ENCODE measurements at regions not wholly inside any gene's neighbourhood (a gene's known extent, or its start where the extent isn't known, plus 50 kb on each side); places are given as distances from the start of the nearest gene placed in this dataset.

DNA sequence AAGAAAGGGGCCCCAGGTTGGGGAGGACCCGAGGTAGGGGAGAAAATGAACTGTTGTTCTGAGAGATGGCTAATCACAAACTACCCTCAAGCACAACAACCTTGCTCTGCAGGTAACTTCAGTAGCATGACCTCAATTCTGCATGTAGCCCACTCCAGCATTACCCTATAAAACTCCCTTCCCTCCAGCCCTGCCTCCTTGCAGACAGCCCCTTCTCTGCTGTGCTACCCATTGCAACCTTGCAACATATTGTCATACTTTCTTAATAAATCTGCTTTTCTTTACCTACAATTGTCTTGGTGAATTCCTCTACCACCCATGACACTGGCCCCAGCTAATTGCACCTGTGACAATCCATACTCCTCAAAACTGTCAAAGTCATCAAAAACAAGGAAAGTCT lies 428.9 kb downstream of the MATN1 start:
- no peak for DNase-seq (ENCODE audit: low spot score)

DNA sequence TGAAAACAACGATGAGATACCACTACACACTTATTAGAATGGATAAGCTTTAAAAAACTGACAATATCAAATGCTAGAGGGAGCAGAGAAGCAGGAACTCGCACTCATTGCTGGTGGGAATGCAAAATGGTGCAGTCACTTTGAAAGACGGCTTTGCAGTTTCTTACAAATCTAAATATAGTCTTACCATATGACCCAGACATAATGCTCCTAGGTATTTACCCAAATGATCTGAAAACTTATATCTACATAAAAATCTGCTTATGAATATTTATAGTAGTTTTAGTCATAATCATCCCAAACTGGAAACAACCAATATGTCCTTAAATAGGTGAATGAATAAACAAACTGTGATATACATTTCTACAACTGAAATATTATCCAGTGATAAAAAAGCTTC lies 430.9 kb downstream of the MATN1 start:
- no peak for DNase-seq (ENCODE audit: low spot score)

DNA sequence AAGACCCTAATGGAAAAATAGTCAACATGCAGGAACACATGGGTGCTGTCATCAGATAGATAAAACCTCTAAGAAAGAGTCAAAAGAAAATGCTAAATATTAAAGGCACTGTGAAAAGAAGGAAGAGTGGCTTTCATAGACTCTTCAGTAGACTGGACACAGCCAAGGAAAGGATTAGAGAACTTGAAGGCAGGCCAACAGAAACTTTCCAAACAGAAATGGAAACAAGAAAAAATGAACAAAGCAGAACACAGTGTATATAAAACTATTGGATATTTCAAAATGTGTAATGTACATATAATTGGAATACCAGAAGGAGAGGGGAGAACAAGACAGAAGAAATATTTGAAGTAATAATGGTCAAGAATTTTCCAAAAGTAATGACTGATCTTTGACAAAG lies 431.9 kb downstream of the MATN1 start:
- DNase-seq (ENCODE audit: low spot score), result no peak

DNA sequence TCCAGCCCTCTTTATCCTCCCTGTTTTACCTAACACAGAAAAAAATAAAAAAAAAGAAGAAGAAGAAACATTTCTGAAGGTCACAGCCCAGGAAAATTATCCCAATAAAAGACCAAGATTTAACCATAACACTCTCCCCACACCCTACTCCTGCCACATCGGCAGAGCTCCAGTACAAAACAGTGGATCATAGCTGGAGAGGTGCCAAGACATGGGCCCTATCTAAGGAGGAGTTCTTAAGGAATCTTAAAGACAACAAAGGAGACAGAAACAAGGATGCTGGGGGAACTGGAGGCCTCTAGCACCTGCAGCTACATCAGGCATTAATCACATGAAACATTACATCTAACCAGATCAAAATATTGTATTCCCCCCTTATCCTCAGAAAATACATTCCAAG lies 432.8 kb downstream of the MATN1 start:
- no peak for DNase-seq (ENCODE audit: low spot score)

DNA sequence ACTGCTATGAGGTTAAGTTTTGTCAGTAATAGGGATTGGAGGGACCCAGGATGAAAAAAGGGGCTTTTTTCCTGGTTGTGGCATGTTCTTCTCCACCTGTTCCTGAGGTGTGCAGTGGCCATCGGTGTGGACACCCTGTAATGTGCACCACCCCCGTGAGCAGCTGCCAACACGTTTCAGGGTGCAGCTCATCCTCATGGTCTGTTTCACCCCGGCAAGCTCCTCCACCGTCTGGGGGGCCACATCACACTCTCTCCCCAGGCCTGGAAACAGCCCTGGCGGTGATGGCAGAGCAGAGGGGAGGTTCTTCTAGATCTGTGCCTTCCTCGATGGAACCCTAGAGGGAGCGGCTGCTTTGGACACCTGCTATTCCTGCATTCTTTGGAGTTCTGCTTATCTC lies 435.4 kb downstream of the MATN1 start:
- no peak for DNase-seq (ENCODE audit: low spot score)

DNA sequence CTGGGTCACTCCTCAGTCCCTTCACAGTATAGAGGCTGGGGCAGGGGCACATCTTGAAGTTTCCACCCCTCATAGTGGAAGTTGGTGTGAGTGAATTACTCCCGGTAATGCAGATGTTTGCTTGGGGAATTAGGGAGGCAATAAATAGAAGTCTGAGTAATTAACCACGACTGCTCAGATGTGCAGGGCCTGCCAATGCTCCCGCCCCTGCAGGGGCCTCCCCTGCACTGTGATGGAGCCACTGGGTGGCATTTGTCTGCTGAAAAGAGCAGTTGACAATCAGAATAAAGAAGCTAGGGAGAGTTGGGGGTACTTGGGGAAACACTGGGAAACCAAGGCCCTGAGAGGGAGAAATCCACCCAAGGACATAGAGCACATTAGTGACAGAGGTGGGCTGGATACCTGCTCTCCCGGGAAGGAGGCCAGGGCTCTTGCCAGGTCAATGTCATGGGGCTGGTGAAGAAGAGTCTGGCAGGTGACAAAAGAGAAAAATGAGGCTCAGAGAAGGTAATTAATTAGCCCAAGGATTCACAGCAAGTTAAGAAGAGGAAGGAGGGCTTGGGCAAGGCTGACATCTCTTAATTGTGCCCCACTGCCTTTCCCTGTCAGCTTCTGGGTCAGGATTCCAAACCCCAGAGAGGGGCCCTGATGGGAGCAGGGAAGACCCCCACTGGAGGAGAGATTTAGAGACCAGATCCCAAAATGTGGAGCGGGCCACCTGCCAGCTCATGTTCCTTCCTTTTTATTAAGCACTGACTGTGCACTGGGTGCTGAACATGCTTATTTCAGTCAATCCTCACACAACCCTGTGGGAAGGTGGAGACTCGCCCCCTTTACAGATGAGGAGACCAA lies 436.2 kb downstream of the MATN1 start:
- no peak for DNase-seq (ENCODE audit: low spot score)

DNA sequence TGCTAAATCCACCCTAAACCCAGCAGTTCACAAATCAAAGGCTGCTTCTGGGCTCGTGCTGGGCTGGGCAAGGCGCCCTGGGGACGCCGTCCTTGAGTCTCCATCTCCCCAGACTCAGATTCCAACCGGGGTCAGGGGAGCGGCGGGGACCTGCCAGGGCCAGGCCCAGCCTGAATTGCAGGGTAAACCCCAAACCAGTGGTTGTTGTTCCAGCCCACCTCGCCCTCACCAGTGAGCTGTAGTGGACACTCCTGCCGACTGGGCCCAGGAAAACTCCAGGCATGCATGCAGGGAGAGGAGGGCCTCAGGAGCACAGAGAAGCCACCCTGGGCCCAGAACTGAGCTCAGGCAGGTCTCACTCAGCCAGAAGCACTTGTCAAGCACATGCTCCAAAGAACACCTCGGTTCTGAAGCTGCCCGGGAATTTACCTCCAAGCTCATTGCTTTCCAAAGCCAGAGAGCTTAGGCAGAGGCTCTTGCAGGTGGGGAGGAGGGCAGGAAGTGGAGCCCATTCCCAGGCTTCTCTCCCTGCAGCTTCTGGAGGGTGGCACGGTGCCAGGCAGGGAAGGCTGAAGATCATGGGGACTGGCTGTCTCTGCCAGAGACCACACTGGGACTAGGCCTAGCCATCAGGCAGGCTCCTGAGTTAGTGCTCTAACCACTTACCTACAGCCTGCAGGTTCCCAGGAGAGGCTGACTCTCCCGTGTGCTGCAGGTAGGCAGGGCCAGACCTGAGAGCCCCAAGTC lies 437.0 kb downstream of the MATN1 start:
- DNase-seq (ENCODE audit: low spot score), result peak; percentile 34

DNA sequence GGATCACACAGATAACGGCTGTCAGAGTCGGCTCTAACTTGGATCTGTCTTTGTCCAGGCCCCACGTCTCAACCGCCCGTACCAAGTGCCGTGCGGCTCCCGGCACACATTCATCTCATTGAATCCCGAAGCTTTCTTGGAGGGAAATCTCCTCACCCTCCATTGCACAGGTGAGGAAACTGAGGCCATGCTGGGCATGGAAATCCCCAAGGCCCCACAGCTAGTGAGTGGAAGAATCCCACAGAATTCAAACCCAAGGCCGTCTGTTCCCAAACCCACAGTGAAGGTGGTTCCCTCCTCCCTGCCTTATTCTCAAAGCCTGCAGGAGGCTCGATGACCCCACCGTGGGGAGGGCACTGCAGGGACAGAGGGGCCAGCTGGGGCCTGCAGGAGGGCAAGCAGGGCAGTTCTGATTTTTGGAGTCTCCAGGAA lies 437.9 kb downstream of the MATN1 start:
- no peak for DNase-seq (ENCODE audit: low spot score)

DNA sequence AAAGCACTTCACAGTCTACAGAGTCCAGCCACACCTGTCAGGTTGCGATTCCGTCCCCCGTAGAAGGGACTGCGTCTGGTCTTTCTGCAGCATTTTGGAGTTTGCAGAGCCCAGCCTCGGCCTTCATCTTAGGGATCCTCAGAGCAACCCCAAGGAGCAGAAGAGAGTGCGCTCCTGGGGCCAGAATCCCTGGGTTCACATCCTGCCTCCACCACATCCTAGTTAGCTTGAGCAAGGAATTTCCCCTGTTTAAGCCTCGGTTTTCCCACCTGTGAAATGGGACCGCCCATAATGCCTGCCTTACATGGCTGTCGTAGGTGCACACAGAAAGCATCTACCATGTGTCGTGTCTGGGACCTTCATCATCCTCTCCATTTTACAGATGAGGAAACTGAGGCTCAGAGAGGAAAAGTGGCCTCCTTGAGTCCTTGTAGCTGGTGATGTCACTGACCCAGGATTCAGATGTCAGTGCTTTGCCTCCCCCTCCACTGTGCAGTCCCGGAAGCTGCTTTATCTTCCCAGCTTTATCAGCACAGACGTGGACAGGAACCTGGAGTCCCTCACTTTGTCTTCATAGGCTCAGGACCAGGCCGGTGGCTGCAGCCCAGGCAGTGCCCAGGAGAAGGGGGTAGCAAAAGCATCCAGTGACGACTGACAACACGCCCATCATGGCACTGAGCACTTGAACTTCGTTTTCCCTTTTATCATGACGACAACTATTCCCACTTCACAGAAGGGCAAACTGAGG lies 438.5 kb downstream of the MATN1 start:
- no peak for DNase-seq (ENCODE audit: low spot score)

DNA sequence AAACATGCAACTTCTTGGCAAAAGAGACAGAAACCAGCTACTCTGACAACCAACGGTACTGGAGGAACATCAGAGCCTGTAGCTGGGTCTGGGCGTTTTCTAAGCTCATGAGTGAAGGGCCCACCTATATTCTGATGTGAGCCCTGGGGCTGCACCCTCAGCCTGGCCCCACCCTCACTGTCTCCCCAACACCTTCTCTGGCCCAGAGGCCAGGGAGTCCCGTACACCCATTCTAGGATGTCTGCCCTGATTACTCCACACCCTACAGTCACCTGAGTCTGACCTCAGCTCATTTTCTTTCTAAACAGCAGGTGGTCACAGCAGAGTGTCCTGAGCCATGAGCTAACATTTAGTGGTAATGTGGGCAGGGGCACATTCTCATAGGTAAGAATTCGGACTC lies 439.2 kb downstream of the MATN1 start:
- DNase-seq (ENCODE audit: low spot score), result no peak

DNA sequence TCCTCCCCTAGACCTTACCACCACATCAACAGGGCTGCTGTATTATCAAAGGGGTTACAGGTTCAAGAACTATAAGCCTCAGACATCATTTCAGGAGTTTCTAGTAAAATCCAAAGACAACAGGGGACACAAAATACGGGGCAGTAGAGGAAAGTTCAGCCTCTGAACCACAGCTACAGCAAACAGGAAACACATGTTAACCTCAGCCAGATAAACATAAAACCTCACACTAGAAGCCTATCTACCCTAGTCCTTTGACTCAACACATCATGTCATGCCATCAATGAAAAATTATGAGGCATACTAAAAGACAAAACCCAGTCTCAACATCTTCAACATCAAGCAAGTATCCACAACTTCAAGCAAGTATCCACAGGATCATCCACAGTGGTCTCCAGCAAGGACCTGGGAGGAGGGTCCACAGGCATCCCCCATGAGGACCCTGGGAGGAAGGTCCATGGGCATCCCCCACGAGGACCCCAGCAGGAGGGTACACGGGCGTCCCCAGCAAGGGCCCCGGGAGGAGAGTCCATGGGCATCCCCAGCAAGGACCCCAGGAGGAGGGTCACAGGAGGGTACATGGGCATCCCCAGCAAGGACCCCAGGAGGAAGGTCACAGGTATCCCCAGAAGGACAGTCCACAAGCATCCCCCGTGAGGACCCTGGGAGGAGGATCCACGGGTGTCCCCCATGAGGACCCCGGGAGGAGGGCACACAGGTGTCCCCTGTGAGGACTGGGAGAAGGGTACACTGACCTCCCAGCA lies 440.0 kb downstream of the MATN1 start:
- no peak for DNase-seq (ENCODE audit: low spot score)

DNA sequence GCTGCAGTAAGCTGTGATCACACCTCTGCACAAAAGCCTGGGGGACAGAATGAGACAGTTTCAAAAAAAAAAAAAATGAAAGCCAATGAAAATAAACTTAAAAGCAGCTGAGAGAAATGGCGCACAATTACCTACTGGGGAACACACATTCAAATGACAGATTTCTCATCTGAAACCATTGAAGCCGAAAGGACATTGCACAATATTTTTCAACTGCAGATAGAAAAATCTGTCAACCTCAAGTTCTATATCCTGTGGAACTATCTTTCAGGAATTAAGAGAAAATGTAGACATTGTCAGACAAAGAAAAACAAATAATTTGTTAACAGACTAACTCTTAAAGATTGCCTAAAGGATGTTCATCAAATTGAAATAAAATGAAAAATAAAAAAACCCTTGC lies 442.8 kb downstream of the MATN1 start:
- no peak for DNase-seq (ENCODE audit: low spot score)

DNA sequence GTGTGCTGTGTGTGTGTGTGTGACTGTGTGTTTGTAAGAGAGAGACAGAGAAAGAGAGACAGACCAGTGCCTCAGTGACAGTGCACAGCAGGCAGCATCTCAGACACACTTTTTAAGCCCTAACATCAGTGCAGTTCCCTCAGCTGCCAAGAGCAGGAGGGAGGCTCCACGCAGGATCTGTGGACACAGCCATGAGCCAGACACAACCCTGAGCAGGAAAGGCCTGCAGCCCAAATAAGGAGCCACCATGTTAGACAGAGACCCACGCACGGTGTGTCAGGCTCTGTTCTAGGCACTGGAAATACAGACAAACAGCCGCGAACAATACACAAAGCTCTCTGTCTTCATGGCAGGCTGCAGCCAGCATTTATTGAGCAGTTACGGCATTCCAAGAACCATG lies 445.5 kb downstream of the MATN1 start:
- no peak for DNase-seq (ENCODE audit: low spot score)

DNA sequence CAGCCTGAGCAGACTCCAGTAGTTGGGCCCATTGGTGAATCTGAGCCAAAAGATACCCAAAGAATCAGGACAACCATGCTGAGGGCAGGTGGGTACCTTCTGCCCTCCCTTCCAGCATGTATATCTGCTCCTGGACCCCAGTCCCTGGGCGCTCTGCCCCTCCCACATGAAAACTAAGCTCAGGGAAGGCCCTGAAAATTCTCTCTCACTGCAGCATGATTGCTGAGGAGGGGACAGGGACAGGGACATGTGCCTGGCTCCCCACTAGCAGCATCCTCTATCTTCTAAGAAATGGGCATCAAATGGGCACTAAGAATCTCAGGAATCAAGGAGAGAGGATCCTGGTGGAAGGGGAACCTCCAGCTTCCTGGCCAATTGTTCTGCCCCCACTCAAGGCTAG lies 446.0 kb downstream of the MATN1 start:
- no peak for DNase-seq (ENCODE audit: low spot score)

DNA sequence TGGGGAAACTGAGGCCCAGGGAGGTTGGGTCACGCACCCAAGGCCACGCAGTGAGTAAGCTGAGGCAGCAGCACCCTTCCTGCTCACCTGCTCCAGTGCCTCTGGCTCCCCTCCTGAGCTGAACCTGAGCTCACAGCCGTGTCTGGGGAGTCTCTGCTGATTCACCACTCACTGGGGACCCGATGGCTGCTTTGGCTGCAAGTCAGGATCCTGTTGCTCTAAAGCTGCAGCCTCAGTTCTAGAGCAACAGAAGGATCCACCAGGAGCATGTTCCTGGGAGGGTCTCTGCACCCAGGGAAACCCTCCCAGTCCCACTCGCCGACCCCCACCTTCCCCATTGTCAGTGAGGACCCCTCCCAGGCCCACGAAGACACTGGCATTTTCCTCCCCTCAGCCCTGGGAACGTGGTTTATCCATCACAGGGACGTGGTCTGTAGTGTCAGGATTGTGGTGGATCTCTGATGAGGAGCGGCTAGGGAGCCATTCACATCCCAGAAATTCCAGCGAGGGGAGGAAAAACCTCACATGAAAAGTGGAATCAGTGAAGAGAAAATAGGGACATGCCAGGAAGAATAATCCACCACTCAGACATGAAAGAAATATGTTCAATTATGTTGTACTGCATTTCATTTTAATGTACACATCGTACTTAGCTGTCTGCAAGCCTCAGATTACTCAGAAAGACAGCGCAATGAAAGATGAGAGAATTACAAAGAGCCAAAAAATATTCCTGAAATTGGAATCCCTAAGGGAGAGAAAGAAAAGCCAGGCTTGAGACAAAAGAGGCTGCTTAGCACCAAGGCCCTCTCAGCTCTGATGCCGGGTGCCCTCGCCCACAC lies 447.2 kb downstream of the MATN1 start:
- no peak for DNase-seq (ENCODE audit: low spot score)

DNA sequence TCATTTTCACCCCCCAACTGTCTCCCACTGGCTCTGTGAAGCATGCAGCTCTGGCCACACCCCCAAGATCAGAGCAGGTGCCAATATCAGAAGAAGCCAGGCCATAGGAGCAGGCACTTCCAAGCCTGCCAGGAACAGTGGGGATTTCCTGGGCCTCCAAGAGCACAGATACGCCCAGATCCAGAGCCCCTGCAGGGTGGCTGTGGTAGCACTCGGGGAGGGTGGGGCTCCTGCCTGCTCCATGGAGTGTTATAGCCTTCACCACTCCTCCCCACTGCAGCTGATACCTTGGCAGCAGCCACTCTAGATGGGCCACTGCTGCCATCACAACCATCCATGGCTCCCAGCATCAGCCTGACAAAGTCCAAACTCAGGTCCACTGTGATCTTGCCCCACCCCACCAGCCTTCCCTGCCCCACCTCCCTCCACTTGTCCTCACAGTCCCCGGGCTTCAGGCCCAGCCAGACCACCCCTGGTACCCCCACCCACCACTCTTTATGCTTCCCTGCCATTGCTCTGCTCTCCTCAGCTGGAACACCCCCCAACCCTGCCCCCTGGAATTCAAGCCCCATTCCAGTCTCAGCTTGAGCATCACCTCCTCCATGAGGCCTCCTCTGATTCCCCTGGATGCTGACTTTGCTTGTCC lies 448.3 kb downstream of the MATN1 start:
- DNase-seq (ENCODE audit: low spot score), result no peak

DNA sequence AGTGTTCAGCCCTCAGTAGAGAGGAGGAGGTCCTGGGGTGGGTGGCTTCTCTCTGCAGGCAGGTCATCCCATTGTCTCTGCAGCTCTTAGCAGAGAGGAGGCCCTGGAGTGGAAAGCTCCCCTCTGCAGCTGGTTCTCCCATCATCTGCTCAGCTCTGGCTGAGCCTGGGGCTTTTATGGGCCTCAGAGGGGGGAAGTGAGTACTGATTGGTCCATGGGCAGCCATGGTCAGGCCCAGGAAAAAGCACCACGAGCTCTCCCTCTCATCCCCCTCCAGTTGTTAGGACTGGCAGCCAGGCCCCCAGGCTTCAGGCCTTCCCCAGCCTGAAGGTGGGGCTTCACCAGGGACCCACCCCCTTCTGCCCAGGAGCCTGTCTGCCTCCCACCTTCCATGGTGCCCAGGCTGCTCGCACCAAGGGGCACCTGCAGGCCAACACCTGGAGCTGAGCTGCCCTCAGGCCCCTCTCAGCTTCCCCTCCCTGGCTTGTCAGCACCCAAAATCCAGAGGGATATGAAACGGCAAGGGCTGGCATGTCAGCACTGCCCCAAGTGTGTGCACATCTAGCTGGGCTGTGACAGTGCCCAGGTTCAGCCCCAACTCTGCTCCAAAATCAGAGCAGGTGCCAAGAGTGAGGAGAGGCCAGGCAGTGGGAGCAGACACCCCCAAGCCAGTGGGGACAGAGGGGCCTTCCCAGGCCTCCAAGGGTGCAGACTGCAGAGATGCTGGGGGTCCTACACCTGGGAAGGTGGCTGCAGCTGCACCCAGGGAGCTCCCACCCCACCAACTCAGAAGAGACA lies 449.0 kb downstream of the MATN1 start:
- no peak for DNase-seq (ENCODE audit: low spot score)

DNA sequence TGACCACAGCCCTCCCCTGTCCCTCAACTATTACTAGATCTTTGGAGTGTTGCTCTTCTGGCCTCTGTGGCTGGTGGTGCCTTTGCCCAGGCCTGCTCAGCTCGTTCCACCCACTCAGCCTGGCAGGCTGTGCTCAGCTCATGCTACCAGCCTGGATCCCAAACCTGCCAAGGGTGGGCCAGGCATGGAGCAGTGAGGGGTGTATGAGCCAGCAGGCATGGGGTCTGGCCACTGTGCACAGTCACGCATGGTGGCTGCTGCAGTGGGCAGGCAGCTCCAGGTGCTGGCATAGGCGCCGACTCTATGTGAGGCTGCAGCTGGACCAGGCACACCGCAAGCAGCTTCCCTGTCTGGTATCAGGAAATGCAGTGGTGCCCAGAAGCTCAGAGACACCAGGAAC lies 449.9 kb downstream of the MATN1 start:
- no peak for DNase-seq (ENCODE audit: low spot score)

DNA sequence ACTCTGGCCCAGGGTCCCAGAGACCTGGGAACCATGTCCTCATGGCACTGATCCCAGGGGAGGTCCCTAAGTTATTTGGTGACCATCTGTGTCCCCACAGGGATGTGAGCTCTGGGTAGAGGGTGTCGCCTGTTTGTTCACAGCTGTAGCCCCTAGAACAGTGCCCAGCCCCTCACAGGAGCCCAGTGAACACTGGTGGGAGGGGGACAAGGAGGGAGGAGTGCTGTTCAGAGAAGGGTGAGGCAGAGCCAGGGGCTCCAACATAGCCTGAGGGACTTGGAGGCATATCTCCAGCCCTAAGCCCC lies 450.4 kb downstream of the MATN1 start:
- no peak for DNase-seq (ENCODE audit: low spot score)

Measured in H4 (cell line).